ENCODE measurements at regions not wholly inside any gene's neighbourhood (a gene's known extent, or its start where the extent isn't known, plus 50 kb on each side); places are given as distances from the start of the nearest gene placed in this dataset.

- Mint-ChIP-seq H3K4me1 (ENCODE audit: unreplicated experiment) (no peaks in the 10 kb centered on the region), H3K36me3 (ENCODE audit: low read depth, unreplicated experiment) (no peaks in the 10 kb centered on the region), H3K4me3 (ENCODE audit: unreplicated experiment) (no peak overlapping the region), H3K27ac (ENCODE audit: unreplicated experiment) (no peak overlapping the region), H3K27me3 (ENCODE audit: unreplicated experiment) (no peaks in the 10 kb centered on the region), H3K9me3 (ENCODE audit: unreplicated experiment) (no peaks in the 10 kb centered on the region)
- DNase-seq (ENCODE audit: low spot score) = no peak
- TF ChIP-seq, protein P1, sequence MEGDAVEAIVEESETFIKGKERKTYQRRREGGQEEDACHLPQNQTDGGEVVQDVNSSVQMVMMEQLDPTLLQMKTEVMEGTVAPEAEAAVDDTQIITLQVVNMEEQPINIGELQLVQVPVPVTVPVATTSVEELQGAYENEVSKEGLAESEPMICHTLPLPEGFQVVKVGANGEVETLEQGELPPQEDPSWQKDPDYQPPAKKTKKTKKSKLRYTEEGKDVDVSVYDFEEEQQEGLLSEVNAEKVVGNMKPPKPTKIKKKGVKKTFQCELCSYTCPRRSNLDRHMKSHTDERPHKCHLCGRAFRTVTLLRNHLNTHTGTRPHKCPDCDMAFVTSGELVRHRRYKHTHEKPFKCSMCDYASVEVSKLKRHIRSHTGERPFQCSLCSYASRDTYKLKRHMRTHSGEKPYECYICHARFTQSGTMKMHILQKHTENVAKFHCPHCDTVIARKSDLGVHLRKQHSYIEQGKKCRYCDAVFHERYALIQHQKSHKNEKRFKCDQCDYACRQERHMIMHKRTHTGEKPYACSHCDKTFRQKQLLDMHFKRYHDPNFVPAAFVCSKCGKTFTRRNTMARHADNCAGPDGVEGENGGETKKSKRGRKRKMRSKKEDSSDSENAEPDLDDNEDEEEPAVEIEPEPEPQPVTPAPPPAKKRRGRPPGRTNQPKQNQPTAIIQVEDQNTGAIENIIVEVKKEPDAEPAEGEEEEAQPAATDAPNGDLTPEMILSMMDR (IDR thresholded peaks at IDR 0.05; ENCODE audit: unreplicated experiment) = no peak
These were observed 126.9 kb downstream of the IPMK start for GRCh38 chr10:58140691-58141347.

GRCh38 chr10:58140054-58140453, 127.6 kb downstream of the IPMK start:
- H3K4me3 Mint-ChIP-seq (ENCODE audit: unreplicated experiment) = no peak overlapping the region
- no peaks in the 10 kb centered on the region for H3K4me1 Mint-ChIP-seq (ENCODE audit: unreplicated experiment)
- no peaks in the 10 kb centered on the region for H3K27me3 Mint-ChIP-seq (ENCODE audit: unreplicated experiment)
- H3K9me3 Mint-ChIP-seq (ENCODE audit: unreplicated experiment) = no peaks in the 10 kb centered on the region
- TF ChIP-seq, protein P1 (IDR thresholded peaks at IDR 0.05; ENCODE audit: unreplicated experiment) = no peak
- no peak for DNase-seq (ENCODE audit: low spot score)
- no peaks in the 10 kb centered on the region for H3K36me3 Mint-ChIP-seq (ENCODE audit: low read depth, unreplicated experiment)
- H3K27ac Mint-ChIP-seq (ENCODE audit: unreplicated experiment) = no peak overlapping the region

DNA sequence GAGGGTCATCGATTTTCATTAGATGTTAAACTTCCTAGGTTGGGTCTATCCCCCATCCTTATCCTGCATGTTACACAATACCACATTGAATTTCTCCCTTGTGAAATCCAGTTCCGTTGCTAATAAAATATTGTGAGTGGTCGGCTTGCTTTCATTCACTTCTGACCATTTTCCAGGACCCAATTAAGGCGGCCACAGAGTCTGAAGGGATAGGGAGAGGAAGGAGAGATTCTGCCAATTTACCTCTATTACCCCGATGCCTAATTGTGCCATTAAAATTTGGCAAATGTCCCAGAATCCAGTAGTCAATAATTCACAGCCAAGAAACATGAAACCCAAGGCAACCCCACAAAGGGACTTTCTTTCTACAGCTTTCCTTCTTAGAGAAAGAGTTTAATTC, 129.9 kb downstream of the IPMK start:
- Mint-ChIP-seq H3K4me1 (ENCODE audit: unreplicated experiment) (no peaks in the 10 kb centered on the region), H3K4me3 (ENCODE audit: unreplicated experiment) (no peak overlapping the region), H3K9me3 (ENCODE audit: unreplicated experiment) (no peaks in the 10 kb centered on the region), H3K27ac (ENCODE audit: unreplicated experiment) (no peak overlapping the region), H3K27me3 (ENCODE audit: unreplicated experiment) (no peaks in the 10 kb centered on the region), H3K36me3 (ENCODE audit: low read depth, unreplicated experiment) (no peaks in the 10 kb centered on the region)
- no peak for DNase-seq (ENCODE audit: low spot score)
- TF ChIP-seq, protein P1 (IDR thresholded peaks at IDR 0.05; ENCODE audit: unreplicated experiment) = no peak

GRCh38 chr10:58115218-58116050, 152.3 kb downstream of the IPMK start:
- no peaks in the 10 kb centered on the region for H3K27me3 Mint-ChIP-seq (ENCODE audit: unreplicated experiment)
- H3K4me3 Mint-ChIP-seq (ENCODE audit: unreplicated experiment) = no peak overlapping the region
- no peak overlapping the region for H3K27ac Mint-ChIP-seq (ENCODE audit: unreplicated experiment)
- no peaks in the 10 kb centered on the region for H3K4me1 Mint-ChIP-seq (ENCODE audit: unreplicated experiment)
- no peak for DNase-seq (ENCODE audit: low spot score)
- H3K9me3 Mint-ChIP-seq (ENCODE audit: unreplicated experiment) = no peaks in the 10 kb centered on the region
- TF ChIP-seq, protein P1 (IDR thresholded peaks at IDR 0.05; ENCODE audit: unreplicated experiment) = no peak
- no peaks in the 10 kb centered on the region for H3K36me3 Mint-ChIP-seq (ENCODE audit: low read depth, unreplicated experiment)

DNA sequence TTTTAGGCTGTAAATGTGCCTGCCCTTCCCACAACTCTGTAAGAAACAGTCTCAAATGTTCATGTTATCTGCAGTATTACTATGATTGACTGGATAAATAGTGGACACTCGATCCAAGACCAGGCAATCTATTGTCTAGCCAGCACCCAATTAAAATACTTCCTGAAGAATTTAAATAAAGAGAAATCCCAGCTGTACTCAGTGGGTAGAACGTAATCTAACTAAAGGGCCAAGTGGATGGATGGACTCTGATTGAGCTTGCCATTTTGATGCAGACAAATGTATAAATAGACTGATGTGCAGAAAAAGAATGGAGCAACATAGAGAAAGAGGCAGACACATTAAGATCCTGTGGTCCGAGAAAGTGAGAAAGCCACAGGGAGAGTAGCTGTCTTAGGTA, 158.0 kb downstream of the IPMK start:
- Mint-ChIP-seq H3K27ac (ENCODE audit: unreplicated experiment) (no peak overlapping the region), H3K36me3 (ENCODE audit: low read depth, unreplicated experiment) (no peaks in the 10 kb centered on the region), H3K4me3 (ENCODE audit: unreplicated experiment) (no peak overlapping the region), H3K27me3 (ENCODE audit: unreplicated experiment) (no peaks in the 10 kb centered on the region), H3K4me1 (ENCODE audit: unreplicated experiment) (no peaks in the 10 kb centered on the region), H3K9me3 (ENCODE audit: unreplicated experiment) (no peaks in the 10 kb centered on the region)
- no peak for DNase-seq (ENCODE audit: low spot score)
- TF ChIP-seq, protein P1 (IDR thresholded peaks at IDR 0.05; ENCODE audit: unreplicated experiment) = no peak

Data from endothelial cell (in vitro differentiated cells).